ENCODE measurements at regions not wholly inside any gene's neighbourhood (a gene's known extent, or its start where the extent isn't known, plus 50 kb on each side); places are given as distances from the start of the nearest gene placed in this dataset.
"Not testable (repeated sequence)": the region's sequence is repeated elsewhere in the genome, so short reads cannot be mapped to it uniquely, and the experiment has no call there.

DNA sequence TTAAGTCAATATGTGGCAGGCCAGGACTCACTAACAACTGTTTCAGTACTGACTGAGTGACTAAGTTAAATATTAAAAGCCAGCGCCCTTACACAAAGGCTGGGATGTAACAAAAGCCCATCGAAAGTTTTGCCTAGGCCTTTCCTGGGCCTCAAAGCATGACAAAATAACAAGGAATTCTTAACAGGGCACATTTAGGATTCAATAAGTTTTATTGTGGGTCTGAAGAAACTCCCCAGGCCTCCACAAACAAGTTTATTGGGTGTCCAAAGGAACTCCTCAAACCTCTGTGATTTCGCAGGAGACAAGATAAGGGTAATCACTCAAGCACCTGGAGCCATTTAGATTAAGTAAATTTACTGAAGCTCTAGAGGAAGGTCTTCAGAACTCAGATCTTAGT, 130.7 kb upstream of the SGCG start:
- Histone ChIP-seq H3K27ac (ENCODE audit: low read depth in 2 of 2, low read length in 2 of 2) (no peak overlapping the region), H3K9ac (ENCODE audit: low read depth in 1 of 2, low read length in 2 of 2) (no peak overlapping the region), H3K4me1 (ENCODE audit: control insufficient read depth in 2 of 2, insufficient read depth in 2 of 2, low read length in 2 of 2) (no peaks in the 10 kb centered on the region), H3K4me3 (ENCODE audit: low read length in 2 of 2) (no peak overlapping the region), H3K9me3 (ENCODE audit: control insufficient read depth in 2 of 2, low read length in 2 of 2) (no peaks in the 10 kb centered on the region), H3K27me3 (ENCODE audit: control insufficient read depth in 2 of 2, insufficient read depth in 2 of 2, low read length in 2 of 2) (no peaks in the 10 kb centered on the region), H3K36me3 (ENCODE audit: control insufficient read depth in 2 of 2, insufficient read depth in 2 of 2, low read length in 2 of 2) (no peaks in the 10 kb centered on the region)

DNA sequence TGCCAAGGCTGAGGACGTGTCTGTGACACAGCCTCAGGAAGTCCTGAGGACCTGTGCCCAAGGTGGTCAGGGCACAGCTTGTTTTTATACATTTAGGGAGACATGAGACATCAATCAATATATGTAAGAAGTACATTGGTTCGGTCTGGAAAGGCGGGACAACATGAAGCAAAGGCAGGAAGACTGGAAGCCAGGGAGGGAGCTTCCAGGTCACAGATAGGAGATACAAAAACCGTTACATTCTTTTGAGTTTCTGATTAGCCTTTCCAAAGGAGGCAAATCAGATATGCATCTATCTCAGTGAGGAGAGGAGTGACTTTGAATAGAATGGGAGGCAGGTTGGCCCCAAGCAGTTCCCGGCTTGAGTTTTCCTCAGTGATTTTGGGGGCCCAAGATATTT, 127.1 kb upstream of the SGCG start:
- H3K36me3 ChIP-seq (ENCODE audit: control insufficient read depth in 2 of 2, insufficient read depth in 2 of 2, low read length in 2 of 2); H3K9me3 ChIP-seq (ENCODE audit: control insufficient read depth in 2 of 2, low read length in 2 of 2); H3K9ac ChIP-seq (ENCODE audit: low read depth in 1 of 2, low read length in 2 of 2); H3K27ac ChIP-seq (ENCODE audit: low read depth in 2 of 2, low read length in 2 of 2); H3K4me3 ChIP-seq (ENCODE audit: low read length in 2 of 2); H3K4me1 ChIP-seq (ENCODE audit: control insufficient read depth in 2 of 2, insufficient read depth in 2 of 2, low read length in 2 of 2); H3K27me3 ChIP-seq (ENCODE audit: control insufficient read depth in 2 of 2, insufficient read depth in 2 of 2, low read length in 2 of 2): not testable (repeated sequence)

DNA sequence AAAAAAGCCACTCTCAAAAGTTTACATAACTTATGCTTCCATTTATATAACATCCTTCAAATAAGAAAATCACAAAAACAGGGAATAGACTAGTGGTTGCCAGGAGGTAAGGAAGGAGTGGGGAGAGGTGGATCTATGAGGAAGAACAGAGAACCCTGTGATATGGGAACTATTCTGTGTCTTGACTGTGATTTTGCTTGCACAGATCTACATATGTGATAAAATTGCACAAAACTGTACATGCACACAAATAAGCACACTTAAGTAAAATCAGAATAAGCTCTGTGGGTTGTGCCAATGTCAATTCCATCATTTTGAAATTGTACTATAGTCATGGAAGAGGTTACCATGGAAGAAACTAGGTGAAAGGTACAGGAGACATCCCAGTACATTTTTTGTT, 121.6 kb upstream of the SGCG start:
- Histone ChIP-seq H3K4me1 (ENCODE audit: control insufficient read depth in 2 of 2, insufficient read depth in 2 of 2, low read length in 2 of 2) (no peaks in the 10 kb centered on the region), H3K9ac (ENCODE audit: low read depth in 1 of 2, low read length in 2 of 2) (no peak overlapping the region), H3K9me3 (ENCODE audit: control insufficient read depth in 2 of 2, low read length in 2 of 2) (no peaks in the 10 kb centered on the region), H3K27ac (ENCODE audit: low read depth in 2 of 2, low read length in 2 of 2) (no peak overlapping the region), H3K4me3 (ENCODE audit: low read length in 2 of 2) (no peak overlapping the region), H3K27me3 (ENCODE audit: control insufficient read depth in 2 of 2, insufficient read depth in 2 of 2, low read length in 2 of 2) (no peaks in the 10 kb centered on the region), H3K36me3 (ENCODE audit: control insufficient read depth in 2 of 2, insufficient read depth in 2 of 2, low read length in 2 of 2) (no peaks in the 10 kb centered on the region)

DNA sequence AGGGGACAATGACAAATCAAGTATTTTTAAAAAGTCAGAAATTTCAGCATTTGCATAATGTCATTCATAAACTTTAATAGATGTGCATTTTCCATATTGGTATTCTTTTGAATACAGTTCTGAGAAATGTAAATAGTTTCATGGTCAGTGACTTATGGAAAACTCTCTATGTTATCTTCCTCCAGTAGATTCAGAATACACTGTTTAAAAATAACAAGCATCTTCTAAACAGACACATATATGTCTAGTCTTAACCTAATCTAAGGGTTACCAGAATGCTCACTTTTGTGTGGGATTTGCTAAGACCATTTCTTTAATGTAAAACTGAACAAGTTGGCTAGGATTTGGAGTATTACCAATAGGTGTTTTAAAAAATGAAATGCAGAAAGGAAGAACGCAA, 119.8 kb upstream of the SGCG start:
- H3K4me1 ChIP-seq (ENCODE audit: control insufficient read depth in 2 of 2, insufficient read depth in 2 of 2, low read length in 2 of 2) = no peaks in the 10 kb centered on the region
- no peaks in the 10 kb centered on the region for H3K27me3 ChIP-seq (ENCODE audit: control insufficient read depth in 2 of 2, insufficient read depth in 2 of 2, low read length in 2 of 2)
- H3K4me3 ChIP-seq (ENCODE audit: low read length in 2 of 2) = no peak overlapping the region
- no peak overlapping the region for H3K27ac ChIP-seq (ENCODE audit: low read depth in 2 of 2, low read length in 2 of 2)
- H3K36me3 ChIP-seq (ENCODE audit: control insufficient read depth in 2 of 2, insufficient read depth in 2 of 2, low read length in 2 of 2) = no peaks in the 10 kb centered on the region
- H3K9me3 ChIP-seq (ENCODE audit: control insufficient read depth in 2 of 2, low read length in 2 of 2) = no peaks in the 10 kb centered on the region
- H3K9ac ChIP-seq (ENCODE audit: low read depth in 1 of 2, low read length in 2 of 2) = no peak overlapping the region

DNA sequence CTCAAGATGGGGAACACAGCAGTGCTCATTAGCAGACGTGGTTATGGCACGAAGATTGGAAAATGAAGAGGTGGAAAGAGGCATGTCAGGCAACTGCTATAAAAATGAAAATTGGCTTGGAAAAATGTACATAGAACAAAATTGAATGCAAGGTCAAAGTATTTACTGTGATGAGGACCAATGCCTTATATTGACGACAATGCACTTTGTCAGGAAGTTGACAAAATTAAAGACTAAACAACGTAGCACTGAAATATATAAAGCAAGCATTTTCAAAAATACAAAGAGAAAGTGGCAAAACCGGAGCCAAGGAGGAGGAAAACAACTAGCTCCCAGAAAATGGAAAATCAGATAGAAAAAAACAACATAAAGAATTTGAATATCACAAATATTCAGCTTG, 113.7 kb upstream of the SGCG start:
- Histone ChIP-seq H3K4me1 (ENCODE audit: control insufficient read depth in 2 of 2, insufficient read depth in 2 of 2, low read length in 2 of 2) (no peaks in the 10 kb centered on the region), H3K9me3 (ENCODE audit: control insufficient read depth in 2 of 2, low read length in 2 of 2) (no peaks in the 10 kb centered on the region), H3K4me3 (ENCODE audit: low read length in 2 of 2) (no peak overlapping the region), H3K27ac (ENCODE audit: low read depth in 2 of 2, low read length in 2 of 2) (no peak overlapping the region), H3K36me3 (ENCODE audit: control insufficient read depth in 2 of 2, insufficient read depth in 2 of 2, low read length in 2 of 2) (no peaks in the 10 kb centered on the region), H3K9ac (ENCODE audit: low read depth in 1 of 2, low read length in 2 of 2) (no peak overlapping the region), H3K27me3 (ENCODE audit: control insufficient read depth in 2 of 2, insufficient read depth in 2 of 2, low read length in 2 of 2) (no peaks in the 10 kb centered on the region)

DNA sequence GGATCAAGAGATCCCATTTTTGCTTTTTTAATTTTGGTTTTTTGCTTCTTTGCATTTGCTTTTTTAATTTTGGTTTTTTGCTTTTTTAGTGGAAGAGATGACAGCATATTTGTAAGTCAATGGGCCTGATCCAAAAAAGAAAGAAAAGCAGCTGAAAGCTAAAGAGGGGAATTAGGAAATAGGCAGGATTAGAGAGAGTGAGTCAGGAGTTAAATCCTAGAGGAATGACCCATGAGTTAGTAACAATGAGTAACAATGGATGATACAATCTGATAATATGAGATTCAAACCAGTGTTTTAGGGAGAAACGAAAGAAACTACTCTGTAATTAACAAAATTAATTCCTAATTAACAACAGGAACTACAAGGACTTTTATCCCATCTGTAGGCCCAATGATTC, 111.2 kb upstream of the SGCG start:
- Histone ChIP-seq H3K9me3 (ENCODE audit: control insufficient read depth in 2 of 2, low read length in 2 of 2) (no peaks in the 10 kb centered on the region), H3K4me3 (ENCODE audit: low read length in 2 of 2) (no peak overlapping the region), H3K27ac (ENCODE audit: low read depth in 2 of 2, low read length in 2 of 2) (no peak overlapping the region), H3K9ac (ENCODE audit: low read depth in 1 of 2, low read length in 2 of 2) (no peak overlapping the region), H3K4me1 (ENCODE audit: control insufficient read depth in 2 of 2, insufficient read depth in 2 of 2, low read length in 2 of 2) (no peaks in the 10 kb centered on the region), H3K36me3 (ENCODE audit: control insufficient read depth in 2 of 2, insufficient read depth in 2 of 2, low read length in 2 of 2) (no peaks in the 10 kb centered on the region), H3K27me3 (ENCODE audit: control insufficient read depth in 2 of 2, insufficient read depth in 2 of 2, low read length in 2 of 2) (no peaks in the 10 kb centered on the region)

DNA sequence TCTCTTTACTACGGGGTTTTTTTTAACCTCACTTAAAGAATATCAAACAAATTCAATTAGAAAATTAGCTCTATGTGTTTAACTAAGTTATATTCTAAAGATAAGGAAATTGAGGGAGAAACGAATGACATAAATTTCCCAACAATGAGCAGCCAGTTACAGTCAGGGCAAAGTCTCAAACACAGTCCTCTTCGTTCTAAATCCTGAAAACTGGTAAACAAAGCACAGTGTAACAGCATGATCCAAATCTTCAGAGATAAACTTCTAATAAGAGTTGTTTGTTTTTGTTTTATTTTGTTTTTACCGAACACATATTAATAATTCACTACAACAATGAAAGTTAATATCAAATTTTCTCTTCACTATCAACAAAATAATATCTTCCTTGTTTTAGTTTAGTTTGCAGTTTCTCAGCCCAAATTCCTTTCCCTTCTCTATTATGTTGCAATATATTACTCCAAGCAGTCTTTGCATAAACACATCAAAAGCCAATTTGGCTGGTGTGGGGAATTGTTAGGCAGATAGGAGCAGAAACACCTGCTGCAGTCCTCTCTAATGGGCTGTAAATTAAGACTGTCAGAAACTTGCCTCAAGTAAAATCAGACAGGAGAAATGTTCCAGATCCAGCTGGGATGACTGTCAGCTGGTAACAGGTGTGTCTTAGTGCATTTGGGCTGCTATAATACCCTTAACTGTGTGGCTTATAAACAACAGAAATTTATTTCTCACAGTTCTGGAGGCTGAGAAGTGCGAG, 106.5 kb upstream of the SGCG start:
- H3K9me3 ChIP-seq (ENCODE audit: control insufficient read depth in 2 of 2, low read length in 2 of 2) = no peaks in the 10 kb centered on the region
- no peak overlapping the region for H3K9ac ChIP-seq (ENCODE audit: low read depth in 1 of 2, low read length in 2 of 2)
- no peaks in the 10 kb centered on the region for H3K4me1 ChIP-seq (ENCODE audit: control insufficient read depth in 2 of 2, insufficient read depth in 2 of 2, low read length in 2 of 2)
- H3K4me3 ChIP-seq (ENCODE audit: low read length in 2 of 2) = no peak overlapping the region
- no peaks in the 10 kb centered on the region for H3K36me3 ChIP-seq (ENCODE audit: control insufficient read depth in 2 of 2, insufficient read depth in 2 of 2, low read length in 2 of 2)
- no peaks in the 10 kb centered on the region for H3K27me3 ChIP-seq (ENCODE audit: control insufficient read depth in 2 of 2, insufficient read depth in 2 of 2, low read length in 2 of 2)
- no peak overlapping the region for H3K27ac ChIP-seq (ENCODE audit: low read depth in 2 of 2, low read length in 2 of 2)

DNA sequence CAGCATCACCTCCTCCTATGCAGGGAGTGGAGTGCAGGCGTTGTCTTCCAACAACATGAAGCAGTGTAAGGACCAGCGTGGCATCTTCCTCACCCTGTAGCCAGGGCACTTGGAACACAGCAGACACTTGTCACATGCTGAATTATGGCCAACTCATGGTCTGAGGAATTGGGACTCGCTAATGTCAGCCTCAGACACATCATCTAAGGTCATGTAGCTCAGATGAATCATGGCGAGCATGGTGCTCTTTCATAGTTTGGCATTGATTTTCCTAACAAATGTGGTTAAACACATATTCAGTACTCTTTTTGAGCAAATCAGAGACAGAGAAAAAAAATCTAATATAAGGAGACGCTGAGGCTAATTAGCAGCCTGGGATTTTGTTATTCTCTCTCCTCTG, 99.6 kb upstream of the SGCG start:
- Histone ChIP-seq H3K9ac (ENCODE audit: low read depth in 1 of 2, low read length in 2 of 2) (no peak overlapping the region), H3K36me3 (ENCODE audit: control insufficient read depth in 2 of 2, insufficient read depth in 2 of 2, low read length in 2 of 2) (no peaks in the 10 kb centered on the region), H3K4me3 (ENCODE audit: low read length in 2 of 2) (no peak overlapping the region), H3K9me3 (ENCODE audit: control insufficient read depth in 2 of 2, low read length in 2 of 2) (no peaks in the 10 kb centered on the region), H3K27me3 (ENCODE audit: control insufficient read depth in 2 of 2, insufficient read depth in 2 of 2, low read length in 2 of 2) (no peaks in the 10 kb centered on the region), H3K27ac (ENCODE audit: low read depth in 2 of 2, low read length in 2 of 2) (no peak overlapping the region), H3K4me1 (ENCODE audit: control insufficient read depth in 2 of 2, insufficient read depth in 2 of 2, low read length in 2 of 2) (no peaks in the 10 kb centered on the region)

DNA sequence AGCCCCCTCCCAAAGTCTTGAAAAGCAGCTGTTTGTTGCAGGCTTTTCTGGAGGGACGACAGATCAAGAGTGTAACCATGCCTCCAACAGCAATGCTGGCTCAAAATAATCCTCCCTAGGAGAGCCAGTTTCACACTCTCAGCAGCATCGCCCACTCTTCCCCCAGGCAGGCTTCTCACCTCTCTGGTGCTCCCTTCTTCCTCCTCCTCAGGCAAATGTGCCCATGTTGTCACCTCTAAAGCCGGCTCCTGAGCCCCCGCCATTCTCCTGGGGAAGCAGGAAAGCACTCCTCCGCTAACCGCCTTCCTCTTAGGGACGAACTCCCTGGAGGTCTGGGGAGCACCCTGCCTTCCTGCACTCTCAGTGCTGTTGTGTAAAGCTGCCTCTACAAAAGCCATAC, 98.9 kb upstream of the SGCG start:
- Histone ChIP-seq H3K4me1 (ENCODE audit: control insufficient read depth in 2 of 2, insufficient read depth in 2 of 2, low read length in 2 of 2) (no peaks in the 10 kb centered on the region), H3K4me3 (ENCODE audit: low read length in 2 of 2) (no peak overlapping the region), H3K9me3 (ENCODE audit: control insufficient read depth in 2 of 2, low read length in 2 of 2) (no peaks in the 10 kb centered on the region), H3K27ac (ENCODE audit: low read depth in 2 of 2, low read length in 2 of 2) (no peak overlapping the region), H3K9ac (ENCODE audit: low read depth in 1 of 2, low read length in 2 of 2) (no peak overlapping the region), H3K27me3 (ENCODE audit: control insufficient read depth in 2 of 2, insufficient read depth in 2 of 2, low read length in 2 of 2) (no peaks in the 10 kb centered on the region), H3K36me3 (ENCODE audit: control insufficient read depth in 2 of 2, insufficient read depth in 2 of 2, low read length in 2 of 2) (no peaks in the 10 kb centered on the region)

DNA sequence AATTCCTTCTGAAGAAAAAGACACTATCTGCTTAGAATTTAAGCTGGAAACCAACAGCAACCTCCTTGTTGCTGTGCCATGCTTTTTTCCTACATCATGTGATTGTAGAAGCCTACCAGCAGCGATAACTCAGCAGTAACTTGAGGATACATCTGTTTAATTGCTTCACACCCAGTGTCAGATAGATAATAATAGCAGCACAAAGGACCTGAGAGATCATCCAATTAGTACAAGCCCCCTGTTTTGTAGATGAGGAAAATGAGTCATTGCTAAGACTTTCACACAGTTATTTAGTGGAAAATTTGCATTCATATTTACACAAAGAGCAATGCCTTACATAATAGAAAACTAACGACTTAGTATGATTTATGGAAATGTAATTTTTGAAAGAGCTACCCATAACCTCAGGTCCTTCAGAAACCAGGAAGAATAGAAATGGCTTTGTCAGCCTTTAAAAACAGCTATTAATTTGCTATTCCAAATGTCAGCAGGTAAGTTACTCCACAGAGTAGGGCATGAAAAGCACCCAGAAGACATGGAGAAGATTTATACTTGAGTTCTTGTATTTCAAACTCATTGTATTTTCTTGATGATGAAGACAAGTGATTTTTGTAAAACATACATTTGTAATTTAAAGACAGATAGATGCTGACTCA, 93.7 kb upstream of the SGCG start:
- Histone ChIP-seq H3K27ac (ENCODE audit: low read depth in 2 of 2, low read length in 2 of 2) (no peak overlapping the region), H3K4me1 (ENCODE audit: control insufficient read depth in 2 of 2, insufficient read depth in 2 of 2, low read length in 2 of 2) (no peaks in the 10 kb centered on the region), H3K36me3 (ENCODE audit: control insufficient read depth in 2 of 2, insufficient read depth in 2 of 2, low read length in 2 of 2) (no peaks in the 10 kb centered on the region), H3K27me3 (ENCODE audit: control insufficient read depth in 2 of 2, insufficient read depth in 2 of 2, low read length in 2 of 2) (no peaks in the 10 kb centered on the region), H3K9me3 (ENCODE audit: control insufficient read depth in 2 of 2, low read length in 2 of 2) (no peaks in the 10 kb centered on the region), H3K9ac (ENCODE audit: low read depth in 1 of 2, low read length in 2 of 2) (no peak overlapping the region), H3K4me3 (ENCODE audit: low read length in 2 of 2) (no peak overlapping the region)

Data from mucosa of rectum (tissue), 2 donors.